ENCODE measurements at regions not wholly inside any gene's neighbourhood (a gene's known extent, or its start where the extent isn't known, plus 50 kb on each side); places are given as distances from the start of the nearest gene placed in this dataset.

GRCh38 chr2:22883054-22883453 is 501.9 kb upstream of the KLHL29 start:
- no peaks in the 10 kb centered on the region for H3K9me3 ChIP-seq (ENCODE audit: control insufficient read depth in 1 of 2, insufficient read depth in 1 of 2, low read depth in 1 of 2, low read length in 2 of 2)

More at GRCh38 chr2:22883054-22883453, 501.9 kb upstream of the KLHL29 start:
- no peaks in the 10 kb centered on the region for H3K36me3 ChIP-seq (ENCODE audit: control insufficient read depth in 1 of 2, insufficient read depth in 2 of 2, low read length in 2 of 2)
- no peak overlapping the region for H2AFZ ChIP-seq (ENCODE audit: low read depth, low read length, poor library complexity, severe bottlenecking)
- H3K4me2 ChIP-seq (ENCODE audit: low read length): no peak overlapping the region
- no peaks in the 10 kb centered on the region for H3K9me2 ChIP-seq (ENCODE audit: insufficient read depth)
- no peak overlapping the region for H3K9ac ChIP-seq (ENCODE audit: low read length)
- H3K4me3 ChIP-seq (replicated peaks in 1 of 2; ENCODE audit: low read depth in 1 of 2, low read length in 2 of 2): no peak overlapping the region
- no peak for ATAC-seq
- no TSS peak for BruUV-seq (replicated peaks)
- no peaks in the 10 kb centered on the region for H3K79me2 ChIP-seq (ENCODE audit: insufficient read depth, low read length)
- no peak for DNase-seq (ENCODE audit: low read depth, low spot score)
- no peak overlapping the region for H3K27ac ChIP-seq (ENCODE audit: low read depth, low read length)
- no peak for TF ChIP-seq REST (IDR thresholded peaks at IDR 0.05; ENCODE audit: low read depth)
- TF ChIP-seq POLR2A (IDR thresholded peaks at IDR 0.05; ENCODE audit: borderline replicate concordance, extremely low read depth, insufficient read depth, insufficient read length): no peak
- TF ChIP-seq CEBPB (IDR thresholded peaks at IDR 0.05; ENCODE audit: low read depth): no peak
- no peak for TF ChIP-seq EZH2 (IDR thresholded peaks at IDR 0.05)
- no peak for TF ChIP-seq SRF (IDR thresholded peaks at IDR 0.05; ENCODE audit: low read depth)
- TF ChIP-seq POLR2AphosphoS5 (IDR thresholded peaks at IDR 0.05; ENCODE audit: low read depth, low read length): no peak
- TF ChIP-seq ZNF274 (IDR thresholded peaks at IDR 0.05; ENCODE audit: low read depth, low read length): no peak
- ChIA-PET POLR2A (no interaction called here), RAD21 (ENCODE audit: low non-redundant PET in 1 of 2, low total read pairs in 2 of 2, uncharacterized antibody in 2 of 2, unreplicated experiment in 2 of 2) (no interaction called here), CTCF (no interaction called here)
- no peaks in the 10 kb centered on the region for H3K4me1 ChIP-seq (ENCODE audit: control insufficient read depth in 1 of 2, insufficient read depth in 2 of 2, low read length in 2 of 2)
- intact Hi-C loops (cut with micrococcal nuclease): no loop called here
- H4K20me1 ChIP-seq (ENCODE audit: insufficient read depth): no peaks in the 10 kb centered on the region
- no peaks in the 10 kb centered on the region for H3K27me3 ChIP-seq (ENCODE audit: insufficient read depth, low read length)
